Subcutaneous abdominal adipose tissue (tissue), 5 donors: ENCODE measurements at regions not wholly inside any gene's neighbourhood (a gene's known extent, or its start where the extent isn't known, plus 50 kb on each side); places are given as distances from the start of the nearest gene placed in this dataset.

Experiments used
- H3K27ac ChIP-seq: one replicate; pipeline ENCODE4 v1.7.0; 2013; ENCODE audit warnings: low read depth, mild to moderate bottlenecking, inconsistent platforms, low read length, moderate library complexity
- H3K27me3 ChIP-seq, 5 donors: one replicate each; pipeline ENCODE4 v1.7.0; 2013; ENCODE audit warnings: low read length in 5 of 5, inconsistent platforms in 1 of 5; ENCODE audit not compliant: control insufficient read depth in 5 of 5, insufficient read depth in 4 of 5
- H3K36me3 ChIP-seq, 5 donors: one replicate each; pipeline ENCODE4 v1.7.0; 2013; ENCODE audit warnings: low read length in 5 of 5; ENCODE audit not compliant: control insufficient read depth in 5 of 5, insufficient read depth in 5 of 5
- H3K4me1 ChIP-seq, 5 donors: one replicate each; pipeline ENCODE4 v1.7.0; 2013; ENCODE audit warnings: low read length in 5 of 5, mild to moderate bottlenecking in 3 of 5, moderate library complexity in 1 of 5; ENCODE audit not compliant: control insufficient read depth in 5 of 5, insufficient read depth in 5 of 5
- H3K4me3 ChIP-seq, 5 donors: one replicate each; pipeline ENCODE4 v1.7.0; 2013; ENCODE audit warnings: low read length in 5 of 5, low read depth in 1 of 5
- H3K9ac ChIP-seq, 5 donors: one replicate each; pipeline ENCODE4 v1.7.0; 2013; ENCODE audit warnings: low read length in 5 of 5, mild to moderate bottlenecking in 4 of 5, moderate library complexity in 3 of 5
- H3K9me3 ChIP-seq, 5 donors: one replicate each; pipeline ENCODE4 v1.7.0; 2013; ENCODE audit warnings: low read length in 5 of 5; ENCODE audit not compliant: control insufficient read depth in 5 of 5
- donor health status: healthy.
- donor health status: healthy.
- donor health status: healthy.
- donor health status: healthy.
- donor health status: healthy.

DNA sequence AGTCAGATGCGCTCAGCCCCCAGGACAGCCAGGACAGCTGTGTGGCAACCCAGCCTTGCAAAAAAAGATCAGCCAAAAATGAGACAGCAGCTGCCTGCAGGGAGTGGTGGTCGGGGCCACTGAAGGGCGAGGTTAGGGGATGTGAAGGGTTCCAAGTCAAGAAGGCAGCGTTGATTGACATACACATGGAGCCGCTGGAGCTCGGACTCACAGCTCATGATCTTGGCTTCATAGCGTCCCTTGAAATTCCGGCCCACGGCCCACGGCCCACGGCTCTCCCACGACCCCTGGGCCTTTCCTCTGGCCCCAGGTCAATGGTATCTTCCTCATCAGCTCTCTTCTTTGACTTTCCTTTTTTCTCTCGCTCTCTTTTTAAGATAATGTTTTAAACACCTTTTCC is 390.0 kb upstream of the IRX4 start:
- no peak overlapping the region for H3K4me3 ChIP-seq
- no peaks in the 10 kb centered on the region for H3K4me1 ChIP-seq
- H3K27ac ChIP-seq = no peak overlapping the region
- no peaks in the 10 kb centered on the region for H3K9me3 ChIP-seq
- H3K9ac ChIP-seq = no peak overlapping the region
- peaks cover 0 to 9% (median 0%) of the 10 kb centered on the region in 5 donors for H3K27me3 ChIP-seq
- no peaks in the 10 kb centered on the region for H3K36me3 ChIP-seq

DNA sequence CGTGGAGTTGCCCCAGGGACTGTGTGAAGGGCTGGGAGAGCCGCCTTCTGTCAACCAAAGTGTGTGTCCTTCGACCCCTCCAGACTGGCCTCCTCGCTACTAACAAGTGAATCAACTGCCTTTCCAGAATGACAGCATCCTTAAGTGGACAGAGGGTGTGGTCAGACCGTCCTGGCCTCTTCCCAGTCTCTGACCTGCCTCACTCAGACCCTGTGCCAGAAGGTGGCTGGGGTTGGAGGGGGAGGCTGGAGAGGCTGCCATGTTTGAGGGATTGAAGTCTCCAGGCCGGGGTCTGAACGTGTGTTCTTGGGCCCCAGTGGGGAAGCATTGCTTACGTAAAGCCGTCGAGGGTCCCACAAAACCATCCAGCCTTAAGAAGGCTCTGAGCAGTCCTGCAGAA is 389.3 kb upstream of the IRX4 start:
- peaks cover 0 to 9% (median 0%) of the 10 kb centered on the region in 5 donors for H3K27me3 ChIP-seq
- no peak overlapping the region for H3K9ac ChIP-seq
- no peaks in the 10 kb centered on the region for H3K36me3 ChIP-seq
- H3K27ac ChIP-seq = no peak overlapping the region
- no peaks in the 10 kb centered on the region for H3K9me3 ChIP-seq
- H3K4me3 ChIP-seq = no peak overlapping the region
- H3K4me1 ChIP-seq = no peaks in the 10 kb centered on the region

DNA sequence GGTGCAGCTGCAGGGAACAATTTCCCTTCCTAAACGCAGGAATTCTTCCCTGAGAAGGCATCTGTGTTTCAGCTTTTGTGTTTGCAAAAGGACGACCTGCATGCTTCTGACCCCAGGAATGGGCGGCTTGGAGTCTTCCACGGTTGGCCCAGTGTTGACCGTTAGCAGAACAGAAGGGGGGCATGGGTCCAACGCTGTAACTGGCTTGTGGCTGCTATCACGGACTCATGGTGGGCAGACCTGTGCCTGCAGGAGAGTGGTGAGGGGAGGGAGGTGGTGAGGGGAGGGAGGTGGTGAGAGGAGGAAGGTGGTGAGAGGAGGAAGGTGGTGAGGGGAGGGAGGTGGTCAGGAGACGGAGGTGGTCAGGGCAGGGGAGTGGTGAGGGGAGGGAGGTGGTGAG is 388.6 kb upstream of the IRX4 start:
- Histone ChIP-seq H3K36me3 (no peaks in the 10 kb centered on the region), H3K9me3 (no peaks in the 10 kb centered on the region), H3K4me3 (no peak overlapping the region), H3K9ac (no peak overlapping the region), H3K27me3 (peaks cover 0 to 8% (median 0%) of the 10 kb centered on the region in 5 donors), H3K27ac (no peak overlapping the region), H3K4me1 (no peaks in the 10 kb centered on the region)

DNA sequence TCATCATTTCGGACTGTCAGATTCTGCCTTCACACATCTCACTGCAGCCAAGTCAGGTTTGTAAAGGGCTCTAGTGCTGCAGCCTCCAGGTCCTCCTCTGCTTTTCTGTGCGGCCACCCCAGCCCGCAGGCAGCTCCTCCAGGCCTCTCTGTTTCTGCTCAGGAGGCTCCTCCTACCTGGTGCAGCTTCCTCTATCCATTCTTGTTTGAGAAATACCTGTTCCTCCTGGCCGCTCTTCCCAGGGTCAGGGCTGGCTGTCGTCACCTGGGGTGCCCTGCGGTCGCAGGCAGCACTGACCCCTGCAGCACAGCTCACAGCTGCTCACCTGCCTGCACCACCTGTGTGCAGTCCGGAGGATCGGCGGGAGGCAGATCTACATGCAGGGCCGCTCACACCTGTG is 387.7 kb upstream of the IRX4 start:
- no peak overlapping the region for H3K4me3 ChIP-seq
- H3K36me3 ChIP-seq = no peaks in the 10 kb centered on the region
- no peak overlapping the region for H3K27ac ChIP-seq
- H3K27me3 ChIP-seq = peaks cover 0 to 7% (median 0%) of the 10 kb centered on the region in 5 donors
- no peaks in the 10 kb centered on the region for H3K4me1 ChIP-seq
- H3K9ac ChIP-seq = no peak overlapping the region
- H3K9me3 ChIP-seq = no peaks in the 10 kb centered on the region

DNA sequence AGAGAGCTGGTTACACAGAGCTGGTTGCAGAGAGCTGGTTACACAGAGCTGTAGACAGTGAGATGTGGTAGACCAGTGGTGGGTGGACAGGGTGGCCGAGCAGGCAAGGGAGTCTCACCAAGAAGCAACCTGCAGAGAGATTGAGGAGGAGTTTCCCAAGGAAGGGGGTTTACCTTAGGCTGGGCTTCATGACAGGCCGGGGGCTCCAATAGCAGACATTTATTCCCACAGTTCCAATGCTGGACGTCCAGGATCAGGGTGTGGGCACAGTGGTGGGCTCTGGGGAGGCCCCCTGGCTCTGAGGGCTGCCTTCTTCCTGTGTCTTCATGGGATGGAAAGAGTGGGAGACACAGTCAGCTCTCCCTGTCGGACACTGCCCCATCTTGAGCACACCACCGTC is 386.9 kb upstream of the IRX4 start:
- no peak overlapping the region for H3K9ac ChIP-seq
- H3K27me3 ChIP-seq = peaks cover 0 to 7% (median 0%) of the 10 kb centered on the region in 5 donors
- no peaks in the 10 kb centered on the region for H3K36me3 ChIP-seq
- H3K4me1 ChIP-seq = no peaks in the 10 kb centered on the region
- no peak overlapping the region for H3K4me3 ChIP-seq
- H3K27ac ChIP-seq = no peak overlapping the region
- H3K9me3 ChIP-seq = peaks cover 0 to 2% (median 0%) of the 10 kb centered on the region in 5 donors

DNA sequence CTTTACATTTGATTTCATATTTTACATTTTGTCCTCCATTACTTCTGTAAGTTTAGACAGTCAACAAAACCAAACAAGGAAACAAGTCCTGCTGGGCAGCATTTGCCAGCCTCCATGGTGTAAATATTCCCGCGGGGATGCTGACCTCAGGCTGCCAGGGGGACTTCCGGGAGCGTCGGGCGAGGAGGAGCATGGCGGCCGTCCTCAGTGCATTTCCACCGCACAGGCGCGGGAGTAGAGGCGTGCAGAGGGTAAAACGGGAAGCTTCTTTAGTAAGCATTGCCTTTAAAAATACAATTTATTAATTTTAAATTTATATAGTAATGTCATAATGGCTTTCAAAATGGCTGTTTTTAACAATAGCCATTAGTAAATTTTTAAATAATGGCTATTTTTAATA is 385.3 kb upstream of the IRX4 start:
- Histone ChIP-seq H3K9me3 (peaks cover 0 to 6% (median 0%) of the 10 kb centered on the region in 5 donors), H3K4me1 (no peaks in the 10 kb centered on the region), H3K36me3 (no peaks in the 10 kb centered on the region), H3K9ac (no peak overlapping the region), H3K4me3 (no peak overlapping the region), H3K27me3 (peaks cover 0 to 7% (median 0%) of the 10 kb centered on the region in 5 donors), H3K27ac (no peak overlapping the region)

DNA sequence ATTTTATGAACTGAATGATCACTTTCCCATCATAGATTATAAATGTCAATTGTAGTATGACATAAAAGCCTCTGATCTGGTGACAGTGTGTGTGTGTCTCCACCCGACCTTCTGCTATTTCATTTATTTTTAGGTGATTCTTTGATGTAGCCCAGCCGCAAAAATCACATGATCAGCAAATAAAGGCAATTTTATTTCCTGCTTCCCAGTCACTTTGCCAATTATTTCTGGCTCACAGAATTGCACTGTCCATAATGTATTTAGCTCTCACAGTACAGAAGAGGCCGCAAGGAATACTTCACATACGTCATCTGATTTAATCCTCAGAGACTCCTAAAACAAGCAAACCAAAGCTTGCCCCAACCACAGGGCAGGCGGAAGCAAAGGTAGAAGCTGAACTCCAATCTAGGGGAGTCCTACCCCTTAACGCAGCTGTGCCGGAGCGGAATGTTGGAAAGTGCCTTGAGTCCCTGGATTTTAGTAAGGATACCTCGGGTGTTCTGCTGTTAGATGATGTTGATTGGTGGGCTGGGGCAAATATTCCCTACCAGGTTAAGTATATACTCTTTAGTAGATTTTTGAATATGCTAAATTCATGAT is 384.0 kb upstream of the IRX4 start:
- no peak overlapping the region for H3K27ac ChIP-seq
- no peak overlapping the region for H3K4me3 ChIP-seq
- H3K27me3 ChIP-seq = peaks cover 0 to 7% (median 0%) of the 10 kb centered on the region in 5 donors
- H3K36me3 ChIP-seq = no peaks in the 10 kb centered on the region
- H3K4me1 ChIP-seq = no peaks in the 10 kb centered on the region
- H3K9me3 ChIP-seq = peaks cover 0 to 6% (median 0%) of the 10 kb centered on the region in 5 donors
- no peak overlapping the region for H3K9ac ChIP-seq

DNA sequence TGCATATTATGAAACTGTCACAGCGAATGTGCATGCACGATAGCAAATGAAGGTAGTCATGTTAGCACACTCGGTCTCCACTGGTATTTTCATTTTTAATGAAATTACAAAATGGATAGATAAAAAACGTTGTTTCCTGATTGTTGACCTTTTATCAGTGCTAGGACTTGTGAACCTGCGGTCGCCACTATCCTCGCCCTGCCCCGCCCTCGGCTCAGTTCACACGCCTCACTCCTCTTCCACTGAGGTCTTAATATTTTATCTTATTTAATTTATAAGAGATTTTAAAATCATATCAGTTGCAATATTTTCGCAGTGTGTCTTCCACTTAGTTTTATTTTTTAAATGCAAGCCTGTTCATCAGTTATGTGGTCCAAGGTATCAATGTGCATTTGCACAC is 382.6 kb upstream of the IRX4 start:
- Histone ChIP-seq H3K9ac (no peak overlapping the region), H3K27ac (no peak overlapping the region), H3K4me3 (no peak overlapping the region), H3K4me1 (no peaks in the 10 kb centered on the region), H3K27me3 (peaks cover 0 to 6% (median under 1%) of the 10 kb centered on the region in 5 donors), H3K9me3 (peaks cover 0 to 6% (median 0%) of the 10 kb centered on the region in 5 donors), H3K36me3 (no peaks in the 10 kb centered on the region)

DNA sequence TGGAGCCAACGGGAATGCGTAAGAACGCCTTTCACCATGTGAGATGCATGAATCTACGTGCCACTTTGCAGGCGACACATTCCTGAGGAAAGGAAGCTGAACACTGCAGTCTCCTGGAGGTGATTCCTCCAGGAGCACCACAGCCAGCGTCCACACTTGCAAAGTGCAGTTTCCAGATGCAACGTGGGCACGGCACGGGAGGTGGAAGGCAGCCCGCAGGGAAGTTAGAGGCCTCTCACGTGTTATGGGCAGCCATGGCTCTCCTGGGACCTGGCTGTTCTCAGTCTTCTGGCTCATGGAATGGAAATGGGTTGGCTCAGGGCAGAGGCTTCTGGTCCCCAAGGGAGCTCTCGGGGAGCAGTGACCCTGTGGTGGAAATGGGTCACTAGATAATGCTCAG is 381.0 kb upstream of the IRX4 start:
- H3K27ac ChIP-seq = no peak overlapping the region
- H3K4me3 ChIP-seq = no peak overlapping the region

DNA sequence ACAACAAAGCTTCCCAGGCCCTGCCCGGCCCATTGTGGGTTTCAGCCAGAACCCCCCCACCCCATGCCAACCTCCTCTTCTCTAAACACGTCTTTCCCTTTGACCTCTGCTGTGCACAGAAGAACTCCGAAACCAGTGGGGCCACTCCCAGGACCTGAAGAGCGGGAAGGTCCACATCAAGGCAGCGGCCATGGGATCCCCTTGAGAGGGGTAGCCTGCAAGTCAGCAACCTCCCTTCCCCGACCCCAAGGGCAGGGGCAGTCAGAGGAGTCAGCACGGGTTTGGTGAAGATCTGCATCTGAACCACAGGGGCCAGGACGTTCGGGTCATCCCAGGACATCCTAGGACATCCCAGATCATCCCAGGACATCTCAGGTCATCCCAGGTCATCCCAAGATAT is 379.9 kb upstream of the IRX4 start:
- H3K36me3 ChIP-seq = no peaks in the 10 kb centered on the region
- peaks cover 0 to 6% (median 0%) of the 10 kb centered on the region in 5 donors for H3K9me3 ChIP-seq
- H3K4me3 ChIP-seq = no peak overlapping the region
- H3K27me3 ChIP-seq = peaks cover 0 to 9% (median 6%) of the 10 kb centered on the region in 5 donors
- H3K4me1 ChIP-seq = no peaks in the 10 kb centered on the region
- H3K9ac ChIP-seq = no peak overlapping the region
- no peak overlapping the region for H3K27ac ChIP-seq

More for the DNA sequence above, 381.0 kb upstream of the IRX4 start:
- Histone ChIP-seq H3K9ac (no peak overlapping the region), H3K27me3 (peaks cover 0 to 8% (median 5%) of the 10 kb centered on the region in 5 donors), H3K4me1 (no peaks in the 10 kb centered on the region), H3K9me3 (peaks cover 0 to 6% (median 0%) of the 10 kb centered on the region in 5 donors), H3K36me3 (no peaks in the 10 kb centered on the region)
